ENCODE measurements at regions not wholly inside any gene's neighbourhood (a gene's known extent, or its start where the extent isn't known, plus 50 kb on each side); places are given as distances from the start of the nearest gene placed in this dataset.
"Not testable (repeated sequence)": the region's sequence is repeated elsewhere in the genome, so short reads cannot be mapped to it uniquely, and the experiment has no call there.

- ATAC-seq (no peak), DNase-seq (ENCODE audit: low spot score in 2 of 2) (no peak)
- peaks cover 0 to 9% of the 10 kb centered on the region in 2 donors for H3K36me3 Mint-ChIP-seq
- H3K9me3 Mint-ChIP-seq: peaks cover 5% of the 10 kb centered on the region in 2 donors
- no peak overlapping the region for H3K27ac Mint-ChIP-seq
Measured at GRCh38 chr7:156504006-156504405, 136.6 kb upstream of the RNF32 start.

- DNase-seq (ENCODE audit: low spot score in 2 of 2) (no peak), ATAC-seq (no peak)
- Mint-ChIP-seq H3K9me3 (peaks cover 2% of the 10 kb centered on the region in 2 donors), H3K27ac (no peak overlapping the region), H3K36me3 (peaks cover 0 to 7% of the 10 kb centered on the region in 2 donors)
Measured at GRCh38 chr7:156503196-156503595, 137.4 kb upstream of the RNF32 start.

GRCh38 chr7:156501815-156502214, 138.8 kb upstream of the RNF32 start:
- H3K27ac Mint-ChIP-seq; ATAC-seq; H3K36me3 Mint-ChIP-seq; H3K9me3 Mint-ChIP-seq; DNase-seq (ENCODE audit: low spot score in 2 of 2): not testable (repeated sequence)

- no peak for ATAC-seq
- H3K36me3 Mint-ChIP-seq: no peaks in the 10 kb centered on the region
Measured at GRCh38 chr7:156499247-156499881, 141.2 kb upstream of the RNF32 start.

GRCh38 chr7:156497776-156498509, 142.6 kb upstream of the RNF32 start:
- DNase-seq (ENCODE audit: low spot score in 2 of 2): no peak

More at GRCh38 chr7:156499247-156499881, 141.2 kb upstream of the RNF32 start:
- no peaks in the 10 kb centered on the region for H3K9me3 Mint-ChIP-seq
- no peak for DNase-seq (ENCODE audit: low spot score in 2 of 2)
- H3K27ac Mint-ChIP-seq: no peak overlapping the region

GRCh38 chr7:156496865-156497264, 143.7 kb upstream of the RNF32 start:
- no peaks in the 10 kb centered on the region for H3K9me3 Mint-ChIP-seq
- no peak overlapping the region for H3K27ac Mint-ChIP-seq
- DNase-seq (ENCODE audit: low spot score in 2 of 2): no peak
- H3K36me3 Mint-ChIP-seq: no peaks in the 10 kb centered on the region
- ATAC-seq: no peak

More at GRCh38 chr7:156497776-156498509, 142.6 kb upstream of the RNF32 start:
- no peak for ATAC-seq
- Mint-ChIP-seq H3K9me3 (no peaks in the 10 kb centered on the region), H3K36me3 (no peaks in the 10 kb centered on the region), H3K27ac (no peak overlapping the region)

- no peak for ATAC-seq
- DNase-seq (ENCODE audit: low spot score in 2 of 2): no peak
- Mint-ChIP-seq H3K36me3 (no peaks in the 10 kb centered on the region), H3K27ac (no peak overlapping the region), H3K9me3 (no peaks in the 10 kb centered on the region)
Measured at GRCh38 chr7:156496363-156496769, 144.2 kb upstream of the RNF32 start.

- Mint-ChIP-seq H3K9me3 (no peaks in the 10 kb centered on the region), H3K27ac (no peak overlapping the region), H3K36me3 (no peaks in the 10 kb centered on the region)
- ATAC-seq (no peak), DNase-seq (ENCODE audit: low spot score in 2 of 2) (no peak)
Measured at GRCh38 chr7:156494960-156495359, 145.6 kb upstream of the RNF32 start.

- ATAC-seq (no peak), DNase-seq (ENCODE audit: low spot score in 2 of 2) (no peak)
- H3K9me3 Mint-ChIP-seq: no peaks in the 10 kb centered on the region
Measured at GRCh38 chr7:156493942-156494341, 146.6 kb upstream of the RNF32 start.

GRCh38 chr7:156492170-156492569, 148.4 kb upstream of the RNF32 start:
- H3K27ac Mint-ChIP-seq: no peak overlapping the region
- DNase-seq (ENCODE audit: low spot score in 2 of 2): no peak
- no peaks in the 10 kb centered on the region for H3K9me3 Mint-ChIP-seq
- no peaks in the 10 kb centered on the region for H3K36me3 Mint-ChIP-seq
- no peak for ATAC-seq

More at GRCh38 chr7:156493942-156494341, 146.6 kb upstream of the RNF32 start:
- no peak overlapping the region for H3K27ac Mint-ChIP-seq
- H3K36me3 Mint-ChIP-seq: no peaks in the 10 kb centered on the region

- H3K27ac Mint-ChIP-seq: no peak overlapping the region
Measured at GRCh38 chr7:156491435-156491834, 149.1 kb upstream of the RNF32 start.

GRCh38 chr7:156490021-156490800, 150.4 kb upstream of the RNF32 start:
- Mint-ChIP-seq H3K9me3 (no peaks in the 10 kb centered on the region), H3K27ac (no peak overlapping the region), H3K36me3 (no peaks in the 10 kb centered on the region)
- no peak for DNase-seq (ENCODE audit: low spot score in 2 of 2)
- ATAC-seq: no peak

More at GRCh38 chr7:156491435-156491834, 149.1 kb upstream of the RNF32 start:
- ATAC-seq (no peak), DNase-seq (ENCODE audit: low spot score in 2 of 2) (no peak)
- no peaks in the 10 kb centered on the region for H3K9me3 Mint-ChIP-seq
- H3K36me3 Mint-ChIP-seq: no peaks in the 10 kb centered on the region

- Mint-ChIP-seq H3K36me3 (no peaks in the 10 kb centered on the region), H3K27ac (no peak overlapping the region), H3K9me3 (no peaks in the 10 kb centered on the region)
- DNase-seq (ENCODE audit: low spot score in 2 of 2): no peak
- ATAC-seq: no peak
Measured at GRCh38 chr7:156487811-156488533, 152.6 kb upstream of the RNF32 start.

- DNase-seq (ENCODE audit: low spot score in 2 of 2): no peak
- Mint-ChIP-seq H3K27ac (no peak overlapping the region), H3K36me3 (no peaks in the 10 kb centered on the region), H3K9me3 (no peaks in the 10 kb centered on the region)
- no peak for ATAC-seq
Measured at GRCh38 chr7:156480671-156481070, 159.9 kb upstream of the RNF32 start.

GRCh38 chr7:156479596-156479995, 161.0 kb upstream of the RNF32 start:
- H3K27ac Mint-ChIP-seq: no peak overlapping the region
- H3K36me3 Mint-ChIP-seq: no peaks in the 10 kb centered on the region
- no peaks in the 10 kb centered on the region for H3K9me3 Mint-ChIP-seq
- DNase-seq (ENCODE audit: low spot score in 2 of 2) (no peak), ATAC-seq (no peak)

GRCh38 chr7:156478486-156478885, 162.1 kb upstream of the RNF32 start:
- no peak overlapping the region for H3K27ac Mint-ChIP-seq
- no peaks in the 10 kb centered on the region for H3K36me3 Mint-ChIP-seq
- no peak for ATAC-seq
- H3K9me3 Mint-ChIP-seq: no peaks in the 10 kb centered on the region
- DNase-seq (ENCODE audit: low spot score in 2 of 2): no peak

GRCh38 chr7:156475666-156476065, 164.9 kb upstream of the RNF32 start:
- no peak for DNase-seq (ENCODE audit: low spot score in 2 of 2)
- Mint-ChIP-seq H3K27ac (no peak overlapping the region), H3K9me3 (no peaks in the 10 kb centered on the region), H3K36me3 (no peaks in the 10 kb centered on the region)
- no peak for ATAC-seq
